Activated T-helper 1 cell treated with anti-CD3 and anti-CD28 coated beads, Interleukin-12 subunit alpha, Interleukin-12 subunit beta, Interleukin-2, Interleukin-4 antibody, amounts not matched to agents 30 ng/mL and 10 ng/mL and 1 ng/mL, durations not matched to agents 14 hours and 24 hours and 36 hours (primary cell): ENCODE measurements at regions not wholly inside any gene's neighbourhood (a gene's known extent, or its start where the extent isn't known, plus 50 kb on each side); places are given as distances from the start of the nearest gene placed in this dataset.

Experiments used
- DNase-seq: peaks from one replicate; pipeline ENCODE4 v3.0.0; 2021; ENCODE audit warnings: low spot score
- H3K27ac Mint-ChIP-seq: one replicate; pipeline ENCODE4 v1.8.0; 2021; ENCODE audit warnings: mild to moderate bottlenecking, mixed read lengths
- H3K27me3 Mint-ChIP-seq: one replicate; pipeline ENCODE4 v1.8.0; 2022; ENCODE audit warnings: mild to moderate bottlenecking, moderate library complexity, mixed read lengths; ENCODE audit not compliant: insufficient read depth
- H3K36me3 Mint-ChIP-seq: one replicate; pipeline ENCODE4 v1.8.0; 2021; ENCODE audit warnings: low read depth, mixed read lengths
- H3K4me1 Mint-ChIP-seq: one replicate; pipeline ENCODE4 v1.8.0; 2021; ENCODE audit warnings: low read depth, mixed read lengths
- H3K4me3 Mint-ChIP-seq: one replicate; pipeline ENCODE4 v1.8.0; 2021; ENCODE audit warnings: mild to moderate bottlenecking, moderate library complexity, mixed read lengths
- H3K9me3 Mint-ChIP-seq: one replicate; pipeline ENCODE4 v1.8.0; 2021; ENCODE audit warnings: mixed read lengths
- intact Hi-C: fragments of 100-400 bp; cut with micrococcal nuclease; formaldehyde crosslinking; loops from one replicate; pipeline ENCODE4 v1.15.1; 2024

- intact Hi-C loops = loop anchor here (10.0 kb wide), 1 partner anchor 455 kb away; the partner anchor contains the start of gene COL12A1
- DNase-seq = no peak
- Mint-ChIP-seq H3K4me3 (no peak overlapping the region), H3K36me3 (no peaks in the 10 kb centered on the region), H3K27ac (no peak overlapping the region), H3K4me1 (no peaks in the 10 kb centered on the region), H3K27me3 (no peaks in the 10 kb centered on the region), H3K9me3 (no peaks in the 10 kb centered on the region)
Observed at GRCh38 chr6:74749211-74750147, 456.4 kb downstream of the COL12A1 start.

- DNase-seq = no peak
- Mint-ChIP-seq H3K4me3 (no peak overlapping the region), H3K36me3 (no peaks in the 10 kb centered on the region), H3K27me3 (no peaks in the 10 kb centered on the region), H3K27ac (no peak overlapping the region), H3K4me1 (no peaks in the 10 kb centered on the region), H3K9me3 (no peaks in the 10 kb centered on the region)
- intact Hi-C loops = no loop called here
Observed at GRCh38 chr6:74745670-74746069, 460.2 kb downstream of the COL12A1 start.

- H3K9me3 Mint-ChIP-seq = no peaks in the 10 kb centered on the region
- intact Hi-C loops = no loop called here
- DNase-seq = no peak
- H3K4me1 Mint-ChIP-seq = no peaks in the 10 kb centered on the region
- no peak overlapping the region for H3K27ac Mint-ChIP-seq
- no peaks in the 10 kb centered on the region for H3K27me3 Mint-ChIP-seq
- no peak overlapping the region for H3K4me3 Mint-ChIP-seq
- no peaks in the 10 kb centered on the region for H3K36me3 Mint-ChIP-seq
Observed at GRCh38 chr6:74742793-74743508, 462.9 kb downstream of the COL12A1 start.

GRCh38 chr6:74741646-74742045 lies 464.2 kb downstream of the COL12A1 start:
- Mint-ChIP-seq H3K27ac (no peak overlapping the region), H3K27me3 (no peaks in the 10 kb centered on the region), H3K36me3 (no peaks in the 10 kb centered on the region), H3K9me3 (no peaks in the 10 kb centered on the region), H3K4me3 (no peak overlapping the region), H3K4me1 (no peaks in the 10 kb centered on the region)
- DNase-seq = no peak
- intact Hi-C loops = no loop called here

- DNase-seq = no peak
- Mint-ChIP-seq H3K27ac (no peak overlapping the region), H3K27me3 (no peaks in the 10 kb centered on the region), H3K9me3 (peaks cover 3% of the 10 kb centered on the region), H3K4me3 (no peak overlapping the region), H3K36me3 (no peaks in the 10 kb centered on the region), H3K4me1 (no peaks in the 10 kb centered on the region)
- intact Hi-C loops = no loop called here
Observed at GRCh38 chr6:74735304-74735703, 470.5 kb downstream of the COL12A1 start.

GRCh38 chr6:74734901-74735300 lies 471.0 kb downstream of the COL12A1 start:
- Mint-ChIP-seq H3K4me1 (no peaks in the 10 kb centered on the region), H3K9me3 (peaks cover 3% of the 10 kb centered on the region), H3K4me3 (no peak overlapping the region), H3K27me3 (no peaks in the 10 kb centered on the region), H3K36me3 (no peaks in the 10 kb centered on the region), H3K27ac (no peak overlapping the region)
- intact Hi-C loops = no loop called here
- DNase-seq = no peak

GRCh38 chr6:74733830-74734620 lies 471.8 kb downstream of the COL12A1 start:
- intact Hi-C loops = no loop called here
- DNase-seq = no peak
- H3K9me3 Mint-ChIP-seq = peaks cover 3% of the 10 kb centered on the region
- H3K4me3 Mint-ChIP-seq = no peak overlapping the region
- H3K36me3 Mint-ChIP-seq = no peaks in the 10 kb centered on the region
- no peaks in the 10 kb centered on the region for H3K27me3 Mint-ChIP-seq
- H3K4me1 Mint-ChIP-seq = no peaks in the 10 kb centered on the region
- no peak overlapping the region for H3K27ac Mint-ChIP-seq

- Mint-ChIP-seq H3K36me3 (no peaks in the 10 kb centered on the region), H3K27ac (no peak overlapping the region), H3K4me3 (no peak overlapping the region), H3K27me3 (no peaks in the 10 kb centered on the region), H3K9me3 (peaks cover 3% of the 10 kb centered on the region), H3K4me1 (no peaks in the 10 kb centered on the region)
- intact Hi-C loops = no loop called here
- no peak for DNase-seq
Observed at GRCh38 chr6:74731931-74732330, 473.9 kb downstream of the COL12A1 start.

- H3K27me3 Mint-ChIP-seq = no peaks in the 10 kb centered on the region
- DNase-seq = no peak
- peaks cover 3% of the 10 kb centered on the region for H3K9me3 Mint-ChIP-seq
- H3K4me3 Mint-ChIP-seq = no peak overlapping the region
- no peaks in the 10 kb centered on the region for H3K4me1 Mint-ChIP-seq
- no peak overlapping the region for H3K27ac Mint-ChIP-seq
- intact Hi-C loops = no loop called here
- H3K36me3 Mint-ChIP-seq = no peaks in the 10 kb centered on the region
Observed at GRCh38 chr6:74731204-74731603, 474.6 kb downstream of the COL12A1 start.

- H3K27ac Mint-ChIP-seq = no peak overlapping the region
- no peak for DNase-seq
- no peaks in the 10 kb centered on the region for H3K4me1 Mint-ChIP-seq
- no peak overlapping the region for H3K4me3 Mint-ChIP-seq
- intact Hi-C loops = no loop called here
- H3K36me3 Mint-ChIP-seq = no peaks in the 10 kb centered on the region
- H3K27me3 Mint-ChIP-seq = no peaks in the 10 kb centered on the region
- peaks cover 8% of the 10 kb centered on the region for H3K9me3 Mint-ChIP-seq
Observed at GRCh38 chr6:74720923-74721322, 484.9 kb downstream of the COL12A1 start.

- no peaks in the 10 kb centered on the region for H3K27me3 Mint-ChIP-seq
- no peaks in the 10 kb centered on the region for H3K36me3 Mint-ChIP-seq
- intact Hi-C loops = no loop called here
- no peaks in the 10 kb centered on the region for H3K4me1 Mint-ChIP-seq
- no peak overlapping the region for H3K4me3 Mint-ChIP-seq
- no peaks in the 10 kb centered on the region for H3K9me3 Mint-ChIP-seq
- H3K27ac Mint-ChIP-seq = no peak overlapping the region
- DNase-seq = no peak
Observed at GRCh38 chr6:74717591-74717990, 488.3 kb downstream of the COL12A1 start.

- intact Hi-C loops = no loop called here
Observed at GRCh38 chr6:74715355-74716085, 490.3 kb downstream of the COL12A1 start.

More at GRCh38 chr6:74715355-74716085, 490.3 kb downstream of the COL12A1 start:
- H3K4me3 Mint-ChIP-seq = no peak overlapping the region
- H3K4me1 Mint-ChIP-seq = no peaks in the 10 kb centered on the region
- H3K27me3 Mint-ChIP-seq = no peaks in the 10 kb centered on the region
- H3K36me3 Mint-ChIP-seq = no peaks in the 10 kb centered on the region
- H3K27ac Mint-ChIP-seq = no peak overlapping the region
- no peaks in the 10 kb centered on the region for H3K9me3 Mint-ChIP-seq
- DNase-seq = no peak
